GM19455 (cell line): ENCODE measurements at regions not wholly inside any gene's neighbourhood (a gene's known extent, or its start where the extent isn't known, plus 50 kb on each side); places are given as distances from the start of the nearest gene placed in this dataset.
"Not testable (repeated sequence)": the region's sequence is repeated elsewhere in the genome, so short reads cannot be mapped to it uniquely, and the experiment has no call there.

Source experiments
- ATAC-seq: cut with Tn5 transposase; IDR thresholded peaks from one replicate; pipeline ENCODE4 v1.9.1; 2021; ENCODE audit not compliant: unreplicated experiment

- ATAC-seq = no peak
Measured at GRCh38 chr1:173300061-173301044, 93.2 kb upstream of the TNFSF4 start.

GRCh38 chr1:173301507-173301906 is 94.4 kb upstream of the TNFSF4 start:
- ATAC-seq = no peak

GRCh38 chr1:173302366-173302765 is 95.2 kb upstream of the TNFSF4 start:
- ATAC-seq = no peak

GRCh38 chr1:173302890-173303829 is 96.0 kb upstream of the TNFSF4 start:
- no peak for ATAC-seq

- ATAC-seq = no peak
Measured at GRCh38 chr1:173303984-173304383, 96.9 kb upstream of the TNFSF4 start.

- no peak for ATAC-seq
Measured at GRCh38 chr1:173304529-173305227, 97.5 kb upstream of the TNFSF4 start.

GRCh38 chr1:173307845-173308244 is 100.7 kb upstream of the TNFSF4 start:
- no peak for ATAC-seq

GRCh38 chr1:173314656-173315055 is 107.5 kb upstream of the TNFSF4 start:
- no peak for ATAC-seq

- ATAC-seq = no peak
Measured at GRCh38 chr1:173315296-173315695, 108.2 kb upstream of the TNFSF4 start.

GRCh38 chr1:173318788-173319187 is 111.7 kb upstream of the TNFSF4 start:
- no peak for ATAC-seq

DNA sequence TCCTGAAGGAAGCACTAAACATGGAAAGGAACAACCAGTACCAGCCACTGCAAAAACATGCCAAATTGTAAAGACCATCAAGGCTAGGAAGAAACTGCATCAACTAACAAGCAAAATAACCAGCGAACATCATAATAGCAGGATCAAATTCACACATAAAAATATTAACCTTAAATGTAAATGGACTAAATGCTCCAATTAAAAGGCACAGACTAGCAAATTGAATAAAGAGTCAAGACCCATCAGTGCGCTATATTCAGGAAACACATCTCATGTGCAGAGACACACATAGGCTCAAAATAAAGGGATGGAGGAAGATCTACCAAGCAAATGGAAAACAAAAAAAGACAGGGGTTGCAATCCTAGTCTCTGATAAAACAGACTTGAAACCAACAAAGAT is 117.2 kb upstream of the TNFSF4 start:
- ATAC-seq = not testable (repeated sequence)

- ATAC-seq = not testable (repeated sequence)
Measured at GRCh38 chr1:173327987-173328386, 120.9 kb upstream of the TNFSF4 start.

DNA sequence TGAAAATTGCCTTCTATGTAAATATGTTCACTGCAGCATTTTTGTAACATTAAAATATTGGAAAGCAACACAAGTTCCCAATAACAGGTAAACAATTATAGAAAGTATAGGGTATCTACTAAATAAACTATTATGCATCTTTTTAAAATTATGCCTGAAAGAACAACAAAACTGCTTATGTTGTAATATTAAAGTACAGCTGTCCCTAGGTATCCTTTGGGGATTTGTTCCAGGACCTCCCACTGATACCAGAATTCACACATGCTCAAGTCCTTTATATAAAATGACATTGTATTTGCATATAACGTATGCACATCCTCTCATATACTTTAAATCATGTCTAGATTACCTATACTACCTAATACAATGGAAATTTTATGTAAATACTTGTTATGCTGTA is 121.8 kb upstream of the TNFSF4 start:
- no peak for ATAC-seq

- ATAC-seq = no peak
Measured at GRCh38 chr1:173329726-173330125, 122.6 kb upstream of the TNFSF4 start.

GRCh38 chr1:173330149-173330951 is 123.2 kb upstream of the TNFSF4 start:
- ATAC-seq = no peak

- not testable (repeated sequence) for ATAC-seq
Measured at GRCh38 chr1:173330952-173331548, 123.9 kb upstream of the TNFSF4 start.

DNA sequence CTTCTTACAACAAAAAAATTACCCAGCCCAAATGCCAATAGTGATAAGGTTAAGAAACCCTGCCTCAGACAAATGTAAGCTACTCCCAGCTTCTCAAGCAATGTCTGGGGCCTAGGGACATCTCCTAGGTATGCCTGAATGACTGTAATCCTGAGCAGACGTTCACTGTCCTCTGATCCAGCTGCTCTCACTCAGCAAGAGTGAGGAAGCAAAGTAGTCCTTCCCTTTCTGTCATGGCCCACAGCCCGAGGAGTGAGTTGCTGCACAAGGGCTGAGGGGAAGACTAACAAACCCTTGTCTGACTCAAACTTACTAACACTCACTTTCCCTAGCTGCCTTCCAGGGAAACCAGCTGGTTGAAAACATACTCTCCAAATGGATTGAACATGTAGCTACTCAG is 124.9 kb upstream of the TNFSF4 start:
- ATAC-seq = no peak

DNA sequence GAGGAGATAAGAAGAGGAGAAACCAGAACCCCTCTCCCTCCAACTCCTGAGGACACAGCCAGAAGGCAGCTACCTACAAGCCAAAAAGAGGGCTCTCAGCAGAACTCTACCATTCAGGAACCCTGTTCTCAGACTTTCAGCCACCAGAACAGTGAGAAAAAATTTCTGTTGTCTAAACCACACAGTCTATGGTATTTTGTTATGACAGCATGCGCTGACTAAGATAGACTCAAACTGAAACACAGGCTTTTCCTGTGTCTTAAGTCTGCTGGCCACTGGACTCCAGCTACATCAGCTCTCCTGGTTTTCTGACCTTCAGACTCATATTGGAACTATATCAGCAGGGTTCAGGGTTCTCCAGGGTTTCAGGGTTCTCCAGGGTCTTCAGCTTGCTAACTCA is 126.5 kb upstream of the TNFSF4 start:
- peak; percentile 58 for ATAC-seq

DNA sequence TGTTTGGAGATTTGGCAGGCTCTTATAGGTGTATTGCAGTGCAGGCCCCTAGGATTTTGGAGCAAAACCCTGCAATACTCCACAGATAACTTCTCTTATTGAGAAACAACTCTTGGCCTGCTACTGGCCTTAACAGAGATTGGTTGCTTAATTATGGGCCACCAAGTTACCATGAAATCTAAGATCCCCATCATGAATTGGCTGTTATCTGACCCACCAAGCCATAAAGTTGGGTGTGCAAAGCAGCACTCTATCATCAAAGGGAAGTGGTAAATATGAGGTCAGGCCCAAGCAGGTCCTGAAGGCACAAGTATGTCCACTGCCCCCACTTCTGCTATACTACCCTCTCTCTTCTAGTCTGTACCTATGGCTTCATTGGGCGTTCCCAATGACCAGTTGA is 130.0 kb upstream of the TNFSF4 start:
- ATAC-seq = no peak

- ATAC-seq = no peak
Measured at GRCh38 chr1:173341307-173341706, 134.2 kb upstream of the TNFSF4 start.
